G401.6 (cell line): ENCODE measurements at regions not wholly inside any gene's neighbourhood (a gene's known extent, or its start where the extent isn't known, plus 50 kb on each side); places are given as distances from the start of the nearest gene placed in this dataset.

Experiments used
- FAIRE-seq: peaks from 2 replicates; lab custom pipeline; 2012; peaks lifted over from hg19 to GRCh38; lab: Jason Lieb, UNC

DNA sequence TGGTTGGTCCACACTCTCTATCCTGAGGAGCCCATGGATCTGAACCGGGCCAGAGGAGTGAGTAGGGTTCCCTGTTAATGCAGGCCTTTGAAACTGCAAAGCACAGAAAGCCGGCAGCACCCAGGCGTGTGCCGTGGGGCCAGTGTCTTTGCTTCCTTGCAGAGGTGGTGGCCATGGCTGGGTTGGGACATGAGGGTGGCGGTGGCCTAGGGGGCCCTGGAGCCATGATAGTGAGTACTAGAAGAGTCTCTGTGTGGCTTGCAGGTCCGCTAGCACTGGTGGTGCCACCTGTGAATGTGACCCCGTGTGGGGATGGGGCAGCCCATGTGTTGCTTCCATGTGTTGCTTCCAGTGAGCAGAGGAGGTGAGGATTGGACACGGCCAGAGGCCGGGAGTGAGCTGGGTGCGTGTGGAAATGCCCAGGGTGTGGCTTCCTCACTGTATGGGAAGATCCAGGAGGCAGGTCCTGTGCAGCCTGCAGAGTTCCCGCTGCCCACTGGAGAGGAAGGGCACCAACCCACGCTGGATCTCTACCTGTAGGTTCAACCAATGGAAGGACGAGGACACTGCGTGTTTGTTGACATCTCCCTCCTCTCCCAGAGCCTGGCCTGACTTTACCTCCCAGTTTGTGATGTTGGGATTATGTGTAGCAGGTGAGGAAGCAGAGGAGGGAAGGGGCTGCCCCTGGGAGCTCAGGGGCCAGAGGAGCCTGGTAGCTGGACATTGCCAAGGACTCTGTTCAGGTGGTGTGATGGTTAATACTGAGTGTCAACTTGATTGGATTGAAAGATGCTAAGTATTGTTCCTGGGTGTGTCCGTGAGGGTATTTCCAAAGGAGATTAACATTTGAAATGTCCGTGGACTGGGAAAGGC, 796.6 kb downstream of the TBC1D22A start:
- no peak for FAIRE-seq

DNA sequence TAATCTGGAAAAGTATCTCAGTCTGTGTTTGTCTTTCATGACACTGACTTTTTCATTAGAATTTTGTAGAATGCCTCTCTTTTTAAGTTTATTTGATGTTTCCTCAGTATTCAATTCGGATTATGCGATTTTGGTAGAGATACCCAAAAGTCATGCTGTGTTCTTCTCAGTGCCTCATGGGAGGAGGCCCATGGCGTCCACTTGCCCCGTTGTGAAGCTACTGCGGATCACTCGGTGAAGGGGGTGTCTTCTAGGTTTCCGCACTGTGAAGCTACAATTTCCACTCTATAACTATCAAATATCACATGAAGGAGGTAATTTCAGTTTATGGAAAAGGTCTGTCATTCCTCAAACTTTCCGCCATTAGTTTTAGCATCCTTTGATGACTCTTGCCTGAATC, 794.0 kb downstream of the TBC1D22A start:
- no peak for FAIRE-seq

DNA sequence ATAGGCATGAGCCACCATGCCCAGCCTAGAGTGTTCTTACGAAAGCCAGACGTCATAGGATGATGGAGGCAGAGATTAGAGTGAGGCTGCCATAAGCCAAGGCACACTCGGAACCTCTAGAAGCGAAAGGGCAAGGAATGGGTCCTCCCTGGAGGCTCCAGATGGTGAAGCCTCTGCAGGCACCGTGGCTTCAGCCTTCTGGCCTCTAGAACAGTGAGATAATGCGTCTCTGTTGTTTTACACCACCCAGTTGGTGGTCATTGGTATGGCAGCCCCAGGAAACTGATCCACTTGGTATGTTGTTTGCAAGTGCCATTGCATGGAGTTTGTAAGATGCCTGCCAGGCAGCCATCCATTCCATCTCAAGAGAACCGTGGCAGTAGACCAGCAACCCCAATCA, 791.0 kb downstream of the TBC1D22A start:
- no peak for FAIRE-seq

DNA sequence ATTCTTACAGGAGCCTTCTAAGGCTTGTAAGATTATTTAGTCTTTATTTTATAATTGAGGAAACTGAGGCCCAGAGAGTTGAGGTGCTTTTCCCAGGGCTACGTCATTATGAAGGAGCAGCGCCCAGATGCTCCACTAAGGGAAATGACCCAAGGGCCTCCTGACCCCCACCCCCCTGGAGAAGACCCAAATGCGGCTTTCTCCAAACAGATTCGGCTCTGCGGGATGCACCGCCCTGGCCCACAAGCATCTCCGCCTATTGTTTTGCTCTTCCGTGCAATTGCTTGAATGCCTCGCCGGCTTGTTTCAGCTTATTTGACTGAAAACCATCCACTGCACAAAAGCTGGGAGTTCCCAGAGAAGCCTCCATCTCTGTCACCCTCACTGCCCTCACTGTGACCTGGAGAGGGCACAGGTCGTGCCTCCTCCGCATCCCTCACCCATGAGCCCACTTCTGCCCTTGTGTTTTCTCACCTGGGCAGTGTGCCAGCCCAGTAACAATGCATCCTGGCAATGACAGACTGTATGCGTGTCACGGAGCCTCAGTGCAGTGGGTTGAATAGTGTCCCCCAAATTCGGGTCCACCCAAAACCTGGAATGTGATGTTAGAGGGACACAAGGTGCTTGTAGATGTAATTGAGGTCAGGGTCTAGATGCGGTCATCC, 790.2 kb downstream of the TBC1D22A start:
- no peak for FAIRE-seq

DNA sequence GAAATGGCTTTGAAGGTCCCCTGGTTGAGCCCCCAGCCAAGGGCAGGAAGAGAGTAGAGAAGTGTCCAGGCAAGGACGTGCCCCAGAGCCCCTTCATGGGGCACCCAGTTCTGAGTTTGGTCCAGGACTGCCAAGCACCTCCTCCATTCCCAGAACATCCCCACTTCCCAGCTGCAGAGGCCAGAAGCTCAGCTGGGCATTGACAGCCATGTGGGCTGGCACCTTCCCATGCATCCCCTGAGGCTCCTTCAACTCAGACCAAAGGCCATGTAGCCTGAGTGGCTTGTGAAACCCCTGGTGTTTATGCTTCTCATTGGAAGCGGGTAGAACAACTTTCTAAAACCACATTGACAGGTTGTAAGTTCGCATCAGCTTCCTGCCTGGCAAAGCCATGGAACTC, 789.6 kb downstream of the TBC1D22A start:
- no peak for FAIRE-seq

DNA sequence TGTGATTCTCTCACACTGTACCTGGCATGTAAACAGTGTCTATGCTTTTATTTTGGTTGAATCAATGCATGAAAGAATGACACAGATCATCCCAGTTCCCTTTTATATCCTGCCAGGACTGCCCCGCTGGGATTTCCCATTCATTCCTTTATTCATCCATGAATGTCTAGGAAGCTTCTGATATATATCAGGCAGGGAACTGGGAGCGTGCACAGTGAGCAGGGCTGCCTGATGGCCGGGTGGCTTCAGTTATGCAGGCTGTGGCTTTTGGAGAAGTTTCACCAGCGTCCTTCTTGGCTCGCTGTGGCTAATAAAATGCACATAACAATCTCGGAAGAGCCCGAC, 789.0 kb downstream of the TBC1D22A start:
- no peak for FAIRE-seq

DNA sequence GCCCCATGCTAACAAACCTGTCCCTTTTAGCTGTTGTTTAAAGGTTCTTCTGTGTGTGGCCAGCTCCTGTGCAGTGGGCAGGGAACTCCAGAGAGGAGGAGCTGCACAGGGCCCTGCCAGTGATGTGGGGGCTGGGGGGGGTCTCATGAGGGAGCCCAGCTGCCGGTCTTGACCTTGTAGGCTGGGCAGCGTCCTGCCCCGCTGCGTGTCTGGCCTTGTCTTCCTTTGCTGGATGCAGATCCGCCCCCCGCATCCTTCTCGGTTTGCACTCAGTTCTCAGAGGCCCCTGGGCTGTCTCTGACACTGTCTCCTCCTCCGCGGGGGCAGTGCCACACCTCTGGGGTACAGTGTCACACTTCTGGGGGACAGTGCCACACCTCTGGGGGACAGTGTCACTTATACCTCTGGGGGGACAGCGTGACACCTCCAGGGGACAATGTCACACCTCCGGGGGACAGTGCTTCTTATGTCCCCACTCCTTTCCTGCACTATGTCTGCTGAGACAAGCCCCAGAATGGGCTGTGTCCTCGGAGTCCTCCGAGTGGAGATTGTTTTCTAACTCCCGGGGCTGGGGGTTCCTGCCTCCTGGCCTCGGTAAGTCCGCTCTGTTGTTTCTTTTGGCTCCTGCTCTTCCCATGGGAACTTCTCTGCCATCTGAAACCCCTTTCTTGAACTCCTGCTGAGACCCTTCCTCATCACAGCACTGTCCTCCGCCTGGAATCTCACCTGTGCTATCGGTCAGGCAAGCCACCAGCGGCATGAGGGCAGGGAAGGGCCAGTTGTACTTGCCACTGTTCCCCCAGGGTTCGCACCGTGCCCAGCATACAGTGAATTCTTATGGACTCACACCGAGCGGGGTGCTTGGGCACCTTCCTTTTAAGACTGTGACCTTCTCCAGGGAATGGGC, 788.3 kb downstream of the TBC1D22A start:
- FAIRE-seq = no peak

DNA sequence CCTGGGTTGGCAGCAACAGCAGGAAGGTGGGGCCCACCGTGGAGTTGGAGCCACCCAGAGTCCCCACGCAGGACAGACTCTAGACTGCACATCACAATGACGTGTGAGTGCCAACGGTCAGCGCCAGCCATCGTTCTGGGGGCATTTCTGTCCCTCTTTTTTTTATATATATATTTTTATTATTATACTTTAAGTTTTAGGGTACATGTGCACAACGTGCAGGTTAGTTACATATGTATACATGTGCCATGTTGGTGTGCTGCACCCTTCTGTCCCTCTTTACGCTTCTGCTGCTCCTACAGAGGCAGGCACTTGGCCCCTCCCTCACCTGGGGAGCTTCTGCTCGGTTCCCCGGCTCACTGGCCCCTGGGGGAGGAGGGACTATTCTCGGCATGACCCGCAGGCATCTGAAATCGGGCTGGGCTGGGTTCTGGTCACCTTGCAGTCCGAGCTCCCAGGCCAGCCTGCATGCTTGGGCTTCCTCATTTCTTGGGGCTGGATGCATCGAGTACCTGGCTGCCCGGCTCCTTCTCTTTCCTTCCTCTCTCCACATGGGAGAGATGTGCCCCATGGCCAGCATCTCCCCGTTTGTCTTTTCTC, 787.4 kb downstream of the TBC1D22A start:
- FAIRE-seq = no peak

DNA sequence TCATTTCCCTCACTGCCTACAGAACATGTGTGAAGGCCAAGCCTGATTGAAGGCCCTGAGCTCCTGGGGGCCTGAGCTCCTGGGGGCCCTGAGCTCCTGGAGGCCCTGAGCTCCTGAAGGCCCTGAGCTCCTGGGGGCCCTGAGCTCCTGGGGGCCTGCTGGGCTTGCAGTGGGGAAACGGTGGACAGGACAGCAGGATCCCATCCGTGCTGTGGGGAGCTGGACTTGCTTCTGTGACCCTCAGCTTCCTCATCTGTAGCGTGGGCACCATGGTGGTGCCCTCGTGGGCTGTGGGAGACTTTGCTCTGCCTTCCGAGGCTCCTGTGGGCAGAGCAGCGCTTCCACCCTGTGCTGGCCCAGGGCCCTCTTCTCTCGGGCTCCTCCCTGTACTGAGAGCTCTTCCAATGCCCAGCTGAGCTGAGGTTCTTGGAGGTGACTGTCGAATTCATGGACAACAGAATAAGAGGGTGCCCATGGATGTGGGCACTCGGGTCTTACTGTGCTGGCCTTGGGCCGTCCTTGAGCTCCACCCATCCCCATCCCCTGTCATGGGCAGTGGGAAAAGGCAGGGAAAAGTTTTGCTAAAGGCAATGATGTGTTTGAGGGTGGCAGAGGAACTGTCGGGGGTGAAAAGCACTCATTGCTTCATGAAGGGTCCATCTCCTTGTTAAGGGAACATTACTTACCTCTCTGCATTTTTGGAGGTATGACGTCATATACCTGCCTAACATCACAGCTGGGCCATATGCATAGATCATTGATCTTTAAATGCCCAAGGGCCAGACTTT, 786.7 kb downstream of the TBC1D22A start:
- FAIRE-seq = no peak

DNA sequence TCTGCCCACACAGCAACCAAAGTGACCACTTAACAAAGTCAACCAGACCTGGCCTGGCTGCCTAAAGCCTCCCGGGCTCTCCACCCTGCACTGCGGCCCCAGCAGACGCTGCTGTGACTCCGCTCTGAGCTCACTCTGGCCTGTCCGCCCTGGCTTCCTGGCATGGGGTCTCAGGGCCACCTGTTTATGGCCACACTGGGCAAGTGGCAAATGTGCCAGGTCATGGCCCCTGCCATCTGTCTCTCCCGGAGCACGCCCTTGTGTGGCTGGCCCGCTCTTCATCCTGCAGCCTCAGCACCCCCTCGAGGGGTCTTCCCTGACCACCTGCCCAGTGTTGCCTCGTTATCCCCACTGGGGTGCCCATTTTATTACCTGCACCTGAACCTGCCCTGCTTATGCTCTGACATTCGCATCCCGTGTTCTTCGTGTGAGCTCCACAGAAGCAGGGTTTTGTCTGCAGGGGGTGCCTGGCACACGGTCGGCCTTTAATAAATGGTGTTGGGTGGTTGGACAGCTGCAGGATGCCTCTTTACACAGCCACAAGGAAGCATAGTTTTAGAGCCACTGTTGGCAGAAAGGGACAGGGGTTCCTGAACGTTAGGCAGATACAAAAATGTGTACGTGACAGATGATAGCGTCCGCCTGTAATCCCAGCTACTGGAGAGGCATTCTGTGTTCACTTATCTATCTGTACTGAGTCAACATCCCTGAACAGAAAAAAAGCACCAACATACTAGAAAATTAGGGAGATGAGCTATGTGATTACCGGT, 785.6 kb downstream of the TBC1D22A start:
- FAIRE-seq = no peak

DNA sequence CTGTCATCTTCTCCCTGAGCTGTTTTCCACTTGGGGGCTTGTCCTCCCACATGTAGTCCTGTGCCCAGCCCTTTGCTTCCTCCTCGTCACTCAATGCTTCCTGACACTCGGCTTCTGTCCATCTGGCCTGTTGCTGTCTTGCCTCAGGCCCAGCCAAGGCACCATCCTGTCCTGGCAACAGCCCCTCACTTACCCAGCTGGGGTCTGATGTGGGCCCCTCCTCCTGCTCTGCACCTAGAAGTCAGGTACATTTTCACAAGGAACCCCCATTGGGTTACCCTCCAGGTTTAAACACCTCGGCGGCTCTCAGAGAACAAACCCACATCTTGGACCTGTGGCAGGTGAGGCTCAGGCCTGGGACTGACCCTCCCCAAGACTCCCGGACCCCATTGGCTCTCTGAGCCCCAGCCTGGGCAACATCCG, 784.8 kb downstream of the TBC1D22A start:
- FAIRE-seq = no peak

DNA sequence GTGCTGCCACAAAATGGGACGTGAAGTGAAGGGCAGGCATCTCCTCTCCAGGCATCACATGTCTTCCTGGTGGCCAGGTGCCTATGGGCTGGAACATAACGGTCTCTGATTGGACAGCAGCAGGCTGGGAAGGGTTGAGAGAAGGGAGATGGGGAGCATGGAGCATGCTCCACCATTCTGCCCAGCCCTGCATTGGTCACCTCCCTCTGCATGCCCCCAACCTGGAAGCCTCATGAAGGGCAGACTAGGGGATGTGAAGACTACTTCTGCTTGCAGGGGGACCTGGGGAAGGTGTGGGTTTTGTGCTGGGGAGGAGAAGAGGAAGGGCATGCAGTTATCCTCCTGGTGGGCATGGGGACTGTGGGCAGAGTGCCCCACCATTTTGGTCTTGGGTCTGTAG, 782.2 kb downstream of the TBC1D22A start:
- no peak for FAIRE-seq

DNA sequence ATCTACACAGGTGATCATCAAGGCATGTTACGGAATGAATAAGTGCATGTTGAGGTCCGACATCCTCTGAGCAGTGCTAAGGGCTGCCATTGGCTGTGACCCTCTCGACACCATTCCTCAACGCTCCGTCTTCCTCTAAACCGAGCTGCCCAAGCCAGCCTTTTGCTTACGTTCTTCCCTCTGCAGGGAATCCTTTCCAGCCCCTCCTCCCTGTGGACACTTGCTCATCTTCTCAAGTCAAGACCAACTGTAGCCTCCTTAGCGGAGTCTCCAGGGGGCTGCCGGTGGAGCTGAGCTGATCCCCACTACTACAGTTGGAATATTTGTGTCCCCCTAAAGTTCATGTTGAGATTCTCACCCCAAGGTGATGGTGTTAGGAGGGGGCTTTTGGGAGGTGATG, 781.0 kb downstream of the TBC1D22A start:
- no peak for FAIRE-seq

DNA sequence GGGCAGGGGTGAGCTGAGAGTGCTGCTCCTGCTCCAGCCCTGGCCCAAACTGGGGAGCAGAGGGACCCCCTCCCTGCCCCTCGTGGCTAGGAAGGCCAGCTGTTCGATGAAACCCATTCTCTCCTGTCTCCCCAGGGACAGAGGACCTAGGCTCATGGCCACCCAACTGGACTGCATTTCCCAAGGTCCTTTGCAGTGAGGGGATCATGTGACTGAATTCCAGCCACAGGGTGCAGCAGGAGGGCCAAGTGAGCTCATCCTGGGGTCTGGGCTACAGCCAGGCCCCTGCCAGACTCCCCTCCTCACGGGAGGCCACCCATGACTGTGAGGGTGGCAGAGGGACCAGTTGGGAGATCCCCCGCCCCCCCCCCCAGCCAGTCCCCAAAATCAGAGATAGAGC, 777.6 kb downstream of the TBC1D22A start:
- FAIRE-seq = no peak

DNA sequence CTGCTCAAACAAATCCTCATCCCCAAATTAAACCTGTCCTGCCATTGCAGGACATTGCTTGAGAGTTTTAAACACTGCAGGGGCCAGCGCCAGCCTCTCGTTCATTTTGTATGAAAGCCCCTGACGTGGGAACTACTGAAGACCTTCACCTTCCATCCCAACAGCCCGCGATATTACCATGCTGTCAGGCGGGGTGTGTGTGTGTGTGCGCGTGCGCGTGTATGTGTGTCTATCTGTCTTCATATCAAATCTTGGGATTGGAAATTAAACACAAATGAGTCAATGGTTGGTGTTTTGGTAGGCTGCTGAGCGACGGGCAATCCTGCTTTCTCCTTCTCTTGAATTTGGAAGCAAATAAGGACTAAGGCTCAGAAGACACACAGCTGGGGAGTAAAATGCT, 776.9 kb downstream of the TBC1D22A start:
- no peak for FAIRE-seq

DNA sequence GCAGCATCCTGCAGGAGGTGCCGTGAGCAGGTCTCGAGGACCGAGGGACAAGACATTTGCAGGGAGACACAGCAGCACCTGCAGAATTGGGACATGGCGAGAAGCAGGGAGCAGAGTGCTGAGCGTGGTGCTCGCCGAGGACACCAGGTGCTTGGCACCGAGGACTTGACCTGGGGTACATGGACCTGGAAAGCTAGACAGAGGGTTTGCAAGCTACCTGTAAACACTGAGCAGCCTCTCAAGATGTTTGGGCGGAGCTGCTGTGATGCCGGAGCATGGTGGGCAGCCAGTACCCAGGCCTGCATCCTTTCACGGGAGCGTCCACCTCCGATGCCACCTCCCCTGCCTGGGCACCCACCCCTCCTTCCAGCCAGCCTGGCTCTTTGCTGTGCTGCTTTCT, 773.2 kb downstream of the TBC1D22A start:
- FAIRE-seq = no peak

DNA sequence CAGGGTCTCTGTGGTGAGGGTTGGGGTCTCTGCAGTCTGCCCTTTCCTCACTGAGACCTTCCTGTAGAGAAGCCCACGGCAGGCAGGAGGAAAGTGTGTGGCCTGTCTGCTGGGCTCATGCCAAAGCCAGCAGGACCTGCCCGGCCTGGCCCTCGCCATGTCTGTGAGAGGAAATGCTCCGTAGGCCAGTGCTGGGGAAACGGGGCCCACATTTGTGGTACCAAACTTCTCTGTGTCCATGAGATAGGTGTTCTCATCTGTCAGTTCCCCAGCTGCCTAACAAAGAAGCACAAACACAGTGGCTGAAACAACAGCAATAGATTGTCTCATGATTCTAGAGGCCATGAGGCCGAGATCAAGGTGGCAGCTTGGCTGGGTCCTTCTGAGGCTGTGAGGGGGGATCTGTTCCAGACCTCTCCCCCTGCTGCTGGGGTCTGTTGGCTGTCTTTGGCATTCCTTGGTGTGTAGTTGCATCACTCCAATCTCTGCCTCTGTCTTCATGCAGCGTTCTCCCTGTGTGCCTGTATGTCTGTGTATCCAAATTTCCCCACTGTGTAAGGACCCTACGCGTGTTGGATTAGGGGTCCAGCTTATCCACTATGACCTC, 772.5 kb downstream of the TBC1D22A start:
- FAIRE-seq = no peak

DNA sequence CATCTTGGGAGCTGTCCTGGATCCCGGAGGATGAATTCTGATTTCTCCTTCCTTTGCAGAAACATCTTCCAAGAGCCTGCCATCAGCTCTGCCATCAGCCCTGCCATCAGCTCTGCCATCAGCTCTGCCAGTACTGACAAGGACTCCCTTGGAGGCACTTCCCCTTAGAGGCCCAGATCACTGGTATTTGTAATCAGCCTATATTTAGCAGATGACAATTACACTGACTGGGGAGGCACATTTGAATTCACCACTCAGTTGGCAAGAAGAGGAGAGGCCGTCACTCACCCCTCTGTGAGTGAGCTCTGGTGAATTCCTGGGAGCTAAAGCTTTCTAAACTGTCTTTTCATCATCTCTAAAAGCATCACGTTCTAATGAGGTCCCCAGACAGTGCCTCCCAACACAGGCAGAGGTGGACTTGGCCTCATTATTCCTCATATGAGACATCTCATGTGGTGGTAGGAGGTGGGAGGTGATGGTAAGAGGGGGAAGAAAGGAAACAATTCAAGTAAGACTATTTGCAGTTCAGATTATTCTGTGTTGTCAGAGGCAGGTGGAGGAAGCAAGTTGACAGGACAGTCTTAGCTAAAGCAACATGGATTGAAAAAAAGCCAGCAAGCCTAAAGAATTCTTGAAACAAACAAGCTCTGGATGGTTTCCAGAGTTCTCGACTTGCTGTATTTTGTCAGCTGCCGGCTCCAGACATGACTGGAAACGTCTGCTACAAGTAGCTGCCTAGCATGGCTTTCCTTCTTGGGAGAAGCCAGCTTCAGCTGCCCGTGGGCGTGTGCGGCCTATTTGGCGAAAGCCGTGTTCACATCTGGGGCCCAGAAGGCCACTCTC, 771.7 kb downstream of the TBC1D22A start:
- no peak for FAIRE-seq

DNA sequence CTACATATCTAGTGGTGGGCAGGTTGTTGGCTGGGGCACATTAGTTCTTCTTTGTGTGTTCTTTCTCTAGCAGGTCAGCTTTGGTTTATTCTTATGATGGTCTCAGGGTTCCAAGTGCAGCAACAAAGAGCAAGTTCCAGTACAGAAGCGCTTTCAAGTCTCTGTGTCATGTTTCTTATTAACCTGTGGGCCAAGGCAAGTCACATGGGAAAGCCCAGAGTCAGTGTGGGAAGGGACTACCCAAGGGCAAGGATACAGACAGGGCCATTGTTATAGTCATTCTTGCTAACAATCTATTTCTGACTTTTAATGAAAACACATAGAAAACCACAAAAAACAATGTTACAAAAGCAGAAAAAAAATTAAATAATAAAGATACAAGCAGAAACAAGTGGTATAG, 754.6 kb downstream of the TBC1D22A start:
- no peak for FAIRE-seq
